Brain microvascular endothelial cell (primary cell): ENCODE measurements at regions not wholly inside any gene's neighbourhood (a gene's known extent, or its start where the extent isn't known, plus 50 kb on each side); places are given as distances from the start of the nearest gene placed in this dataset.

Source experiments
- DNase-seq: peaks from one replicate; pipeline ENCODE4 v3.0.0-alpha.2; 2020
- H3K27ac ChIP-seq: fragments of 250-450 bp; sonication (Bioruptor Pico); 2 replicates; pipeline ENCODE4 v1.5.1; 2020; ENCODE audit warnings: mild to moderate bottlenecking, moderate library complexity
- H3K27me3 ChIP-seq: fragments of 250-450 bp; sonication (Bioruptor Pico); replicated peaks from 2 replicates; pipeline ENCODE4 v1.5.1; 2020; ENCODE audit warnings: mild to moderate bottlenecking
- H3K36me3 ChIP-seq: fragments of 250-450 bp; sonication (Bioruptor Pico); replicated peaks from 2 replicates; pipeline ENCODE4 v1.5.1; 2020; ENCODE audit warnings: mild to moderate bottlenecking
- H3K4me3 ChIP-seq: 2 replicates; pipeline ENCODE4 v1.5.1; 2011; ENCODE audit warnings: low read depth, mild to moderate bottlenecking, control low read depth, low read length, moderate library complexity
- CTCF ChIP-seq: IDR thresholded peaks from 2 replicates; pipeline ENCODE4 v1.5.1; 2011; ENCODE audit warnings: low read depth, mild to moderate bottlenecking, moderate library complexity, low read length, control low read depth, inconsistent platforms; ENCODE audit errors: missing control alignments
- in situ Hi-C: cut with HindIII; loops from 2 replicates; pipeline ENCODE4 v1.10.0; 2017; ENCODE audit warnings: low sequenced_read_pairs, low pct_ligation_motif_present

GRCh38 chr17:79368521-79368920 lies 242.3 kb downstream of the RBFOX3 start:
- DNase-seq = no peak
- Histone ChIP-seq H3K27me3 (no peaks in the 10 kb centered on the region), H3K27ac (no peak overlapping the region), H3K4me3 (no peak overlapping the region), H3K36me3 (no peaks in the 10 kb centered on the region)
- in situ Hi-C loops = no loop called here
- no peak for TF ChIP-seq CTCF

- Histone ChIP-seq H3K27me3 (no peaks in the 10 kb centered on the region), H3K36me3 (no peaks in the 10 kb centered on the region), H3K4me3 (no peak overlapping the region), H3K27ac (no peak overlapping the region)
- no peak for DNase-seq
- in situ Hi-C loops = no loop called here
- no peak for TF ChIP-seq CTCF
Observed at GRCh38 chr17:79366988-79367571, 243.8 kb downstream of the RBFOX3 start.

- no peaks in the 10 kb centered on the region for H3K36me3 ChIP-seq
- in situ Hi-C loops = no loop called here
- DNase-seq = no peak
- no peaks in the 10 kb centered on the region for H3K27me3 ChIP-seq
- no peak overlapping the region for H3K4me3 ChIP-seq
- H3K27ac ChIP-seq = no peak overlapping the region
- TF ChIP-seq CTCF = no peak
Observed at GRCh38 chr17:79365836-79366770, 244.7 kb downstream of the RBFOX3 start.

GRCh38 chr17:79365351-79365750 lies 245.5 kb downstream of the RBFOX3 start:
- Histone ChIP-seq H3K27ac (no peak overlapping the region), H3K36me3 (no peaks in the 10 kb centered on the region), H3K27me3 (no peaks in the 10 kb centered on the region), H3K4me3 (no peak overlapping the region)
- no peak for TF ChIP-seq CTCF
- in situ Hi-C loops = no loop called here
- DNase-seq = no peak

- no peak overlapping the region for H3K27ac ChIP-seq
- H3K4me3 ChIP-seq = no peak overlapping the region
- no peak for DNase-seq
- in situ Hi-C loops = no loop called here
- no peak for TF ChIP-seq CTCF
- no peaks in the 10 kb centered on the region for H3K27me3 ChIP-seq
- H3K36me3 ChIP-seq = no peaks in the 10 kb centered on the region
Observed at GRCh38 chr17:79364315-79365094, 246.3 kb downstream of the RBFOX3 start.
